HG02763 (cell line): ENCODE measurements at regions not wholly inside any gene's neighbourhood (a gene's known extent, or its start where the extent isn't known, plus 50 kb on each side); places are given as distances from the start of the nearest gene placed in this dataset.
"Not testable (repeated sequence)": the region's sequence is repeated elsewhere in the genome, so short reads cannot be mapped to it uniquely, and the experiment has no call there.

ENCODE experiments used
- ATAC-seq: cut with Tn5 transposase; IDR thresholded peaks from one replicate; pipeline ENCODE4 v1.9.1; 2021; ENCODE audit warnings: mild to moderate bottlenecking, moderate library complexity; ENCODE audit not compliant: unreplicated experiment

- ATAC-seq = no peak
Measured at GRCh38 chr4:83734576-83734975, 198.7 kb downstream of the GPAT3 start.

- ATAC-seq = no peak
Measured at GRCh38 chr4:83732114-83732635, 196.3 kb downstream of the GPAT3 start.

GRCh38 chr4:83731609-83732008 is 195.7 kb downstream of the GPAT3 start:
- ATAC-seq = no peak

GRCh38 chr4:83730958-83731357 is 195.1 kb downstream of the GPAT3 start:
- not testable (repeated sequence) for ATAC-seq

- ATAC-seq = no peak
Measured at GRCh38 chr4:83728191-83728590, 192.3 kb downstream of the GPAT3 start.

DNA sequence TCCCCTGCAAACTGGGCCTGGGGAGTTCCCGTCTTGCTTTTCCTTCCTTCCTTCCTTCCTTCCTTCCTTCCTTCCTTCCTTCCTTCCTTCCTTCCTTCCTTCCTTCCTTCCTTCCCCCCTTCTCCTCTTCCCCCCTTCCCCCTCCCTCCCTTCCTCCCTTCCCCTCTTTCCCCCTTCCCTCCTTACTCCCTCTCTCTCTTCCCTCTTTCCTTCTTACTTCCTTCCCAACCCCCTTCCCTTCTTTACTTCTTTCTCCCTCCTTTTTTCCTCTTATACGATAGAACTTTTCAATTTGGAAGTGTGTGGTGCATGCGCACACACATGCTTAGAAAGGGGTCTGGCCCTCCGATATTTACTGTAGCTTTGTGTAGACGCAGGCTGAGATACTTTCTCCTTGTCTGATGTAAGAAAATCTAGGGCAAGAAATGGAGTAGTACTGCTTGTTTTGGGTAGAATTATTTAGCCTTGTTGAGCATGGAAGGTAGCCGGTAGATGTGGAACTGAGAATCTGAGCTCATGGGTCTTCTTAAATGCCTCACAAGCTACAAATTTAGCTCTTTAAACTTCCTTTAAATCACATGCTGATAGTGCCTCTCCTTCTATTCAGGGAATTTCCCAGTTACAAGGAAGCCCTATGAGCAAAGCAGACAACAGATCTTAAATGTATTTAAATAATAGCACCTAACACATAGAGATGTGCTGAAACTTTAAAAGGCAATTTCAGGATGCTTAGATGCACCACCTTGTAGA is 189.6 kb downstream of the GPAT3 start:
- ATAC-seq = no peak

DNA sequence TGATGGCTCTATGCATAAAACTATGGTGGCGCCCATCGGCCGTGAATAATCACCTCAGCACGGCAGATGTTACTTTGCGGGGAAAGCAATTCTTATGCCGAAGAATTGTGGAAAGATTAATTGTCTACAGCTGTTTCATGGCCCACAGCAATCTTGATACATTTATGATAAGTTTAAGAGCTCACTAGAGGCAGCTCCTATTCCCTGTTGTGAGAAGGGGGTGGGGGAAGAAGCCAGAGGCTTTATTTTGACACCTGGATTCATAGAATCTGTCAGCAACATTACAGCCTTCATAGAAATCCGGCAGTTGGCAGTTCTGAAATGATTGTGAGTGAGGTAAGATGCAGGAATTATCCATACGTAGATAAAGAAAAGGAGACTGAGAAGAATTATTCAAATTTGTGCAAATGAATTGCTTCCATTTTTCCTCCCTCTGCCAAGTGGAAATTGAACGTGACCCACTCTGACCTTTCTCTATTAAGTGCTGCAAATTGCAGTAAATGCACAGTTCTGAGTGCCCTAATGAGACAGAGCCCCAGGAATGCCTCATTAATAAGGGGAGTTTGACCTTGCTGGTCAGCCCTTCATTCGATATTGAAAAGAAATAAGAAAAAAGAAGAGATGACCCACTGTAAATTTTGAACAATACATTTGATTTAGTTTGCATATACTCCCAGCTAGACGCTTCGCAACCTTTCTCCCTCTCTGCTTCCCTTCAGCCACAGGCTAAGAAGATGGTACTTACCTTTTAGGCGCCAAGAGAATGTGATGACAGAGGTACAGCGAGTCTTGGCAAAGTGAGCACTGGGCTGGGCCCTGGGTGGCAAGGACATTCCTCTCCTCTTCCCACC is 188.8 kb downstream of the GPAT3 start:
- ATAC-seq = no peak

GRCh38 chr4:83723609-83724008 is 187.7 kb downstream of the GPAT3 start:
- ATAC-seq = no peak

GRCh38 chr4:83722730-83723269 is 186.9 kb downstream of the GPAT3 start:
- ATAC-seq = no peak

DNA sequence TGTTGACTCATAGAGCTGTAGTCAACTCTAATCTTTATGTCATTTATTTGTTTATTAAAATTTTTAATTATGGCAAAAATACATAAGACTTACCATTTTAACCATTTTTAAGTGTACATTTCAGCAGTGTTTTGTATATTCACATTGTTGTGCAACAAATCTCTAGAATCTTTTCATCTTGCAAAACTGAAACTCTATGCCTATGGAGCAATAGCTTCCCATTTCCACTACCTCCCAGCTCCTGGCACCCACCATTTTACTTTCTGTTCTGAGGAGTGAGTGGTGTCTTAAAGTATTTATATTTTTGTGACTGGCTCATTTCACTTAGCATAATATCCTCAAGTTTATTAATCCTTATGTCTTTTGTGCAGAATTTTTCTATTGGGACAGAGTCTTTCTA is 181.0 kb downstream of the GPAT3 start:
- ATAC-seq = no peak

DNA sequence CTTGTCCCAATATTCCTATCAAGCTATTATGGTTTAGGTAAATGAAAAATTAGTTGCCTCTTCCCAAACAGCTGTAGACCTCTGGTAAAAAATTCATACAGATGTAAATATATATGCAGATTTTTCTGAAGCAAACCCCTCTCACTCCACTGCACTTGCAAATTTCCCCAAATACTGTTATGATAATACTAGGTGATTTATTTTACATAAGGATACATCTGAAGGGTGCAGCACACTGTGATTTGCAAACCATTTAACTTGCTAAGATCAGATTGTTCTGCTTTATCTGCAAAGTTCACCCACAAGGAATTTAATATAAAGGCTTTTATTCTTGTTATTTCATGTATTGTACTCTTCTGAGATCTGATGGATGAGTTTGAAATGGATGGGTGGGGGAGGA is 177.0 kb downstream of the GPAT3 start:
- ATAC-seq = no peak

DNA sequence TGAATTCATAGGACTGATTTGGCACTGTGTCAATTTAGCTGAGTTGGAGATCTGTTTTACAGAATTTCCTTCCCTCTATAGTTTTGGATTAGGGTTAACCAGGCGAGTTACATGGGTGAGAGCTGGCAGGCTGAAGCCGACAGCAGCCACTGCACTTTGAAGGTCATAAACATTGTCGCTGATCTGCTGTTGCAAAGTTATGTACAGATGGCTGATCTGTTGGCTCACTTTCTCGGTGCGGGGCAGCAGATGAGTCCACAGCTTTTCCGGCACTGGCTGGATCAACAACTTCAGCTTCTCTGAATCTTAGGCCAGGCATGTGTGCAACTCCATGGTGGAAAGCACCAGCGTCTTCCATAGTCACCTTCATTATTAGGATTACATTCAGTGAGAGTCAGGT is 173.7 kb downstream of the GPAT3 start:
- ATAC-seq = no peak

DNA sequence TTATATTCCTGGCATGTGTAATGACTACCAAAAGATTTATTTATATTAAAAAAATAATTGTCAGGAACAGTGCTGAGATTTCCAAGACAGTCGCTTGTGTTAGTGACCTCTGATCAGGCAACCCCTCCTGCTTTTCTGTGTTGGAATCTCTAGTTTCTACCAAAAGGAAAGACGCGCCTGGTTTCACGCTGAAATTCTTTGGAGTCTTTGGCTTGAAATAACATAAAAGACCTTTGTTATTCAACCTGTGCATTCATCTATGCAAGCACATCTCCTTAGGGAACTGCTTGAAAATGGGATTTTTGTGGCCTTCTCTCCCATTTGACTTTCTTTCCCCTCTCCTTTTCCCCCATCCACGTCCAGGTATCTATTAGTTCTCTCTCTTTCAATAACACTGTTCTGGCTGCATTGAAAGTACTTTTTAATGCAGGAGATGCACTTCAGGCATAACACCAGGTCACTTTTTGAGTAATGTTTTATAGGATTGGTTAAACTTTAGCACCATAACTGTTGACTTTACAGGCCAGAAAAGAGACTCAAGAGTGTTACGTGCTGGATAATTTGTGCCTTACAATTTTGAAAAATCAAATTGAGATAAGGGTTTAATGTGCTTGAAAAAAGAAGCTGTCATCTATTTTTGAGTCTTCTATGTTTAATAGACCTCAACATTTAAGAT is 172.7 kb downstream of the GPAT3 start:
- ATAC-seq = no peak

GRCh38 chr4:83704786-83705185 is 168.9 kb downstream of the GPAT3 start:
- no peak for ATAC-seq

DNA sequence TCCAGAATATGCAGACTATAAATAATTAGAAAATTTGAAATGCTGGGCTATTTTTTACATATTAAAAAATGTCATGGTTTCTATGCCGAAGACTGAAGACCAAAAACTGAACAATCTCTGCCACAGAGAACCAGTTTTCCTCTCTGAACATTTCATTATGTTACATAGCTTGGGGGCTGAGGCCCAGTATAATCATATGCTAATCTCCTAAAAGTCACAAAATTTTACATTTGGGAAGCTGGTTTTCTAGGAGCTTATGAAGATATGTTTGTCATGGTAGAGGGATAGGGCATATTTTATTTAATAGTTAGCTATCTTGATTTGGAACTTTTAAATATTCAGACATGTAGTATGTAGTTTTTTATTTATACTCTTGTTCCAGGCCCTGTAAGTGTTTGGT is 167.8 kb downstream of the GPAT3 start:
- no peak for ATAC-seq

GRCh38 chr4:83701041-83701440 is 165.1 kb downstream of the GPAT3 start:
- no peak for ATAC-seq

DNA sequence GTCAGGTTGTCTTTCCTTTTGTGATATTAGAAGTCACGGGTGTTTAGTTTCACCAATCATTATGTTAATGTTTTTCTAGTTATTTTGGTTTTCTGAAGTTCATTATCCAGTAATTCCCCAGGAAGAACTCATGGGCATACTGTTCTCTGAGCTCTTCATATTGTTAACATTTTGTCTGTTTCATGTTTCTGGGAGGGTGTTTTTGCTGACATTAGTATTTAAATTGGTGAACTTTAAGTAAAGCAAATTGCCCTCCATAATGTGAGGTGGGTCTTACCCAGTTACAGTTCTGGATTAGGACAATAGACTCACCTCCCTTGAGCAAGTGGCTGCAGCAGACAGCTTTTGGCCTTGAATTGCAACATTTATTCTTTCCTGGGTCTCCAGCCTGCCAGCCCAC is 163.4 kb downstream of the GPAT3 start:
- no peak for ATAC-seq

GRCh38 chr4:83692028-83692427 is 156.1 kb downstream of the GPAT3 start:
- ATAC-seq = no peak

- no peak for ATAC-seq
Measured at GRCh38 chr4:83686166-83686565, 150.3 kb downstream of the GPAT3 start.

GRCh38 chr4:83679692-83680091 is 143.8 kb downstream of the GPAT3 start:
- ATAC-seq = no peak

DNA sequence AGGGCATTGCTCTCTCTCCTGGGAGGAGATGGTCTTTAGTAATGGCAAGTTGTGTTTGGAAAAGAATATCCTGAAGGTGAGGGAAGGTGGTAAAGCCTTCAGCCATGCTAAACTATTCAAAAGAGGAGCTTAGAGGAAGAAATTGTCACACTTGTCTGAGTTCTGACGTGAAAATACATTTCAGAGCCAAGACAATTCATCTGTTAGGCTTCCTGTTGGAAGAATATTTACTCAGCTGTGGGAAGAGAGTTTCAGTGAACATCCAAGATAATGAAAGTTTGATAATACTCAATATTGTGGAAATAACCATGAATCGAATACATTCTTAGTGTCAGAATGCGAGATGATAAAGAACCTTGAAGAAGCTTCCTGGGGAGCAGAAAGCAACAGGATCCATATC is 143.3 kb downstream of the GPAT3 start:
- no peak for ATAC-seq
